ENCODE measurements at regions not wholly inside any gene's neighbourhood (a gene's known extent, or its start where the extent isn't known, plus 50 kb on each side); places are given as distances from the start of the nearest gene placed in this dataset. TPM values are rescaled to one million over a fixed set of nuclear protein-coding genes. Genes with fewer than 3 reads are reported as not detected.

Small RNAs in the stretch of these regions (small RNA-seq; reads per million reads assigned to genes)
- gene RN7SL554P: not detected

All from K562 (cell line).